Left ventricle myocardium inferior (tissue), 1 donor: ENCODE measurements at regions not wholly inside any gene's neighbourhood (a gene's known extent, or its start where the extent isn't known, plus 50 kb on each side); places are given as distances from the start of the nearest gene placed in this dataset.

Experiments used
- DNase-seq: peaks from one replicate; pipeline ENCODE4 v3.0.0-alpha.2; 2020
- H3K27ac ChIP-seq: fragments of 200-600 bp; replicated peaks from 2 replicates; pipeline ENCODE4 v1.8.0; 2021
- H3K27me3 ChIP-seq: fragments of 200-600 bp; 2 replicates; pipeline ENCODE4 v1.8.0; 2021; ENCODE audit warnings: low read depth
- H3K36me3 ChIP-seq: fragments of 200-600 bp; 2 replicates; pipeline ENCODE4 v1.8.0; 2021
- H3K4me1 ChIP-seq: fragments of 200-600 bp; 2 replicates; pipeline ENCODE4 v1.8.0; 2021
- H3K4me3 ChIP-seq: fragments of 200-600 bp; 2 replicates; pipeline ENCODE4 v1.8.0; 2021; ENCODE audit warnings: mild to moderate bottlenecking, moderate library complexity
- H3K9me3 ChIP-seq: fragments of 200-600 bp; replicated peaks from 2 replicates; pipeline ENCODE4 v1.8.0; 2021
- CTCF ChIP-seq: fragments of 200-600 bp; IDR thresholded peaks from 2 replicates; pipeline ENCODE4 v1.8.0; 2021; ENCODE audit warnings: antibody characterized with exemption, mild to moderate bottlenecking, borderline replicate concordance
- intact Hi-C: fragments of 100-400 bp; cut with micrococcal nuclease; formaldehyde crosslinking; loops from one replicate; pipeline ENCODE4 v1.11.0; 2022
- donor health status: DM: no; HTN: yes; CAD: no; lungs with severe emphysema.

DNA sequence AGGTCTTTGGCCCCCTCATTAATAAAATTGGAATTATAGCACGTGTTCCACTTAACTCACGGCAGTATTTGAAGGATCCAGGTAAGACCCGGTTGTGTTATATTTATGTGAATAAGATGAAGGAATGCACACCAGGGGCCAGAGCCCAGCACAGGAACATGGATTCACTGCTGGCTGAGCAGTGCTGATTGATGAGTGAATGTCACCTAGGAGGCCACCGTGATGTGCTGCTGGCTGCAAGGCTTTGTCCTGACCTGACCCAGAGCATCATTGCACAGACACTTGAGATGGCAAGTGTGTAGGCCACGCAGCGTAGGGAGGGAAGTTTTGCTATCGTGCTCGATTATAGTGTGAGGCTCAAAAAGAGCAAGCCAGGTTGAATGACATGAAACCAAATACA lies 350.7 kb upstream of the MGMT start:
- Histone ChIP-seq H3K9me3 (no peaks in the 10 kb centered on the region), H3K4me1 (no peaks in the 10 kb centered on the region), H3K27me3 (no peaks in the 10 kb centered on the region), H3K4me3 (no peak overlapping the region), H3K27ac (no peak overlapping the region), H3K36me3 (no peaks in the 10 kb centered on the region)
- no peak for DNase-seq
- intact Hi-C loops: no loop called here
- TF ChIP-seq CTCF: no peak

- H3K9me3 ChIP-seq: peaks cover 2% of the 10 kb centered on the region
- no peak overlapping the region for H3K27ac ChIP-seq
- no peak overlapping the region for H3K4me3 ChIP-seq
- DNase-seq: no peak
- no peaks in the 10 kb centered on the region for H3K27me3 ChIP-seq
- TF ChIP-seq CTCF: no peak
- no peaks in the 10 kb centered on the region for H3K4me1 ChIP-seq
- intact Hi-C loops: no loop called here
- H3K36me3 ChIP-seq: no peaks in the 10 kb centered on the region
Measured at GRCh38 chr10:129120441-129120840, 346.6 kb upstream of the MGMT start.

GRCh38 chr10:129122846-129123245 lies 344.2 kb upstream of the MGMT start:
- H3K36me3 ChIP-seq: no peaks in the 10 kb centered on the region
- no peak for TF ChIP-seq CTCF
- no peaks in the 10 kb centered on the region for H3K4me1 ChIP-seq
- intact Hi-C loops: no loop called here
- H3K9me3 ChIP-seq: peaks cover 9% of the 10 kb centered on the region
- H3K27me3 ChIP-seq: no peaks in the 10 kb centered on the region
- no peak overlapping the region for H3K4me3 ChIP-seq
- H3K27ac ChIP-seq: no peak overlapping the region
- DNase-seq: no peak

GRCh38 chr10:129123428-129123827 lies 343.6 kb upstream of the MGMT start:
- Histone ChIP-seq H3K27ac (no peak overlapping the region), H3K9me3 (peaks cover 9% of the 10 kb centered on the region), H3K27me3 (no peaks in the 10 kb centered on the region), H3K4me1 (no peaks in the 10 kb centered on the region), H3K4me3 (no peak overlapping the region), H3K36me3 (no peaks in the 10 kb centered on the region)
- intact Hi-C loops: no loop called here
- no peak for DNase-seq
- no peak for TF ChIP-seq CTCF

DNA sequence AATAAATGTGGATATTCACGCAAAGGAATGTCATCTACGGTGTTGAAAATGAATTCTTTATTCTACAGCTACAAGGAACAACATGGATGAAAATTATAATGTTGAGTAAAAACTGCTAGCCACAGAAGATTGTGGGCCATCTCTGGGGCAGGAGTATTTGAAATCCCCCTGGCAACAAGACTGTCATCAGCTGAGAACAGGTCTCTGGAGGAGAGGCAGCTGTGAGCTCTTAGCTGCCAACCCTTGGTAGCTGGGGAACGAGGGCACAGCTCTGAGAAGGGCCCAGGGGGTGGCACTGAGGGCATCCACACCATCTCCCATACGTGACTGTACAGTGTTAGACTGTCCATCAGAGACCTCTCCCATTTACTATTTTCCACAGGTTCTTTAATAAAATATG lies 340.1 kb upstream of the MGMT start:
- DNase-seq: no peak
- peaks cover 9% of the 10 kb centered on the region for H3K9me3 ChIP-seq
- intact Hi-C loops: no loop called here
- H3K4me1 ChIP-seq: peaks cover 5% of the 10 kb centered on the region
- H3K36me3 ChIP-seq: no peaks in the 10 kb centered on the region
- H3K4me3 ChIP-seq: no peak overlapping the region
- TF ChIP-seq CTCF: no peak
- H3K27ac ChIP-seq: no peak overlapping the region
- H3K27me3 ChIP-seq: peaks cover 23% of the 10 kb centered on the region
